Brain microvascular endothelial cell (primary cell): ENCODE measurements at regions not wholly inside any gene's neighbourhood (a gene's known extent, or its start where the extent isn't known, plus 50 kb on each side); places are given as distances from the start of the nearest gene placed in this dataset.

Experiments
- DNase-seq: peaks from one replicate; pipeline ENCODE4 v3.0.0-alpha.2; 2020
- H3K27ac ChIP-seq: fragments of 250-450 bp; sonication (Bioruptor Pico); 2 replicates; pipeline ENCODE4 v1.5.1; 2020; ENCODE audit warnings: mild to moderate bottlenecking, moderate library complexity
- H3K27me3 ChIP-seq: fragments of 250-450 bp; sonication (Bioruptor Pico); replicated peaks from 2 replicates; pipeline ENCODE4 v1.5.1; 2020; ENCODE audit warnings: mild to moderate bottlenecking
- H3K36me3 ChIP-seq: fragments of 250-450 bp; sonication (Bioruptor Pico); replicated peaks from 2 replicates; pipeline ENCODE4 v1.5.1; 2020; ENCODE audit warnings: mild to moderate bottlenecking
- H3K4me3 ChIP-seq: 2 replicates; pipeline ENCODE4 v1.5.1; 2011; ENCODE audit warnings: low read depth, mild to moderate bottlenecking, control low read depth, low read length, moderate library complexity
- in situ Hi-C: cut with HindIII; loops from 2 replicates; pipeline ENCODE4 v1.10.0; 2017; ENCODE audit warnings: low sequenced_read_pairs, low pct_ligation_motif_present
- TF ChIP-seq, protein P1 (sequence below): IDR thresholded peaks from 2 replicates; pipeline ENCODE4 v1.5.1; 2011; ENCODE audit warnings: low read depth, mild to moderate bottlenecking, moderate library complexity, low read length, control low read depth, inconsistent platforms; ENCODE audit errors: missing control alignments

DNA sequence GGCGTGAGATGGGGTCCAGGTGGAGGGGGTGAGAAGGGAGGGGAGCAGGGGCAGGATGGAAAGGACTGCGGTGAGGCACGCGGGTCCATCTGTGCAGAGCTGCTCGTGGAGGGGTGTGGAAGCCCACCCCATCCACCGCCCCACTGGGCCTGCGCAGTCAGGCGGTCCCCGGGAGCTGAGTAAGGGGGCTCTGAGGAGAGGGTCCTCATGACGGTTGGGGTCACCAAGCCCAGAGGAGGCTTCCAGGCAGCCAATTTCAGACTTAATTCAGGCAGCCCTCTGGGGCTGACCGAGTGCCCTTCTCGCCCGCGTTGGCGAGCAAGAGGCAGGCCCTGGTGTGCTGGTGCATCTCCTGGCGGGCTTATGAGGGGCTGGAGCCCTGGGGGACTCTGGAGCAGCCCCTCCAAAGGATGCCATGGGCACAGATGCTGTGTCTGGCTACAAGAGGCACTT, 115.5 kb downstream of the KIF26A start:
- TF ChIP-seq, protein P1, sequence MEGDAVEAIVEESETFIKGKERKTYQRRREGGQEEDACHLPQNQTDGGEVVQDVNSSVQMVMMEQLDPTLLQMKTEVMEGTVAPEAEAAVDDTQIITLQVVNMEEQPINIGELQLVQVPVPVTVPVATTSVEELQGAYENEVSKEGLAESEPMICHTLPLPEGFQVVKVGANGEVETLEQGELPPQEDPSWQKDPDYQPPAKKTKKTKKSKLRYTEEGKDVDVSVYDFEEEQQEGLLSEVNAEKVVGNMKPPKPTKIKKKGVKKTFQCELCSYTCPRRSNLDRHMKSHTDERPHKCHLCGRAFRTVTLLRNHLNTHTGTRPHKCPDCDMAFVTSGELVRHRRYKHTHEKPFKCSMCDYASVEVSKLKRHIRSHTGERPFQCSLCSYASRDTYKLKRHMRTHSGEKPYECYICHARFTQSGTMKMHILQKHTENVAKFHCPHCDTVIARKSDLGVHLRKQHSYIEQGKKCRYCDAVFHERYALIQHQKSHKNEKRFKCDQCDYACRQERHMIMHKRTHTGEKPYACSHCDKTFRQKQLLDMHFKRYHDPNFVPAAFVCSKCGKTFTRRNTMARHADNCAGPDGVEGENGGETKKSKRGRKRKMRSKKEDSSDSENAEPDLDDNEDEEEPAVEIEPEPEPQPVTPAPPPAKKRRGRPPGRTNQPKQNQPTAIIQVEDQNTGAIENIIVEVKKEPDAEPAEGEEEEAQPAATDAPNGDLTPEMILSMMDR = no peak
- Histone ChIP-seq H3K27me3 (no peaks in the 10 kb centered on the region), H3K4me3 (no peak overlapping the region), H3K27ac (no peak overlapping the region), H3K36me3 (no peaks in the 10 kb centered on the region)
- DNase-seq = no peak
- in situ Hi-C loops = no loop called here

DNA sequence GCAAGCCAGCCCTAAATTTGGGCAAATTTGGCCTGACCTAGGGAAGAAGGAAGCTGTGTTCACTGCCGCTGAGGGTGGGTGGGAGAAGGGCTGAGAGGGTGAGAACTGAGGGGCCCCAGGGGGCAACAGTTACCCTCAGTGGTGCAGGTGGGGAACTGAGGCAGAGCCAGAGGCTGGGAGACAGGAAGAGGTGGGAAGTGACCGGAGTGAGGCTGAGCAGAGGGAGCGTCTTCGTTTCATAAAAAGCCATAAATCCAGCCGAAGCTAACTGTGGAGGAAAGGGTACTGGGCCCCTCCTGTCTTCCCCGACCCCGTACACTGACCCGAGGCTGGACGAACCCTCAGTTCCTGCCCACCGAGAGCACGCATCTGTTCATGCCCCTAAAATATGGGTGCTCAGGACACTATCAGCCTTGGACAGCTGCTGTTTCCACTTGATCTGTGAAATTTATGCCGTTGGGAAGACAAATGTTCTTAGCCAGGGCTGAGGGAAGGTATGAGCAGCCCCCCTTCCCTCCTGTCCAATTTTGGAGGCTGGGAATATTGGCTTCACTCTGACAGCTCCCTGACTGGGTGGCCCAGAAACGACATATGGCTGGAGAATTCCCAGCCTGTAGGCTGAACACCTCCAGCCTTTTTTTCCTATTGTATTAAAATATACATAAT, 116.5 kb downstream of the KIF26A start:
- no peak overlapping the region for H3K27ac ChIP-seq
- TF ChIP-seq, protein P1 = no peak
- H3K36me3 ChIP-seq = no peaks in the 10 kb centered on the region
- in situ Hi-C loops = no loop called here
- DNase-seq = no peak
- H3K27me3 ChIP-seq = no peaks in the 10 kb centered on the region
- H3K4me3 ChIP-seq = no peak overlapping the region

DNA sequence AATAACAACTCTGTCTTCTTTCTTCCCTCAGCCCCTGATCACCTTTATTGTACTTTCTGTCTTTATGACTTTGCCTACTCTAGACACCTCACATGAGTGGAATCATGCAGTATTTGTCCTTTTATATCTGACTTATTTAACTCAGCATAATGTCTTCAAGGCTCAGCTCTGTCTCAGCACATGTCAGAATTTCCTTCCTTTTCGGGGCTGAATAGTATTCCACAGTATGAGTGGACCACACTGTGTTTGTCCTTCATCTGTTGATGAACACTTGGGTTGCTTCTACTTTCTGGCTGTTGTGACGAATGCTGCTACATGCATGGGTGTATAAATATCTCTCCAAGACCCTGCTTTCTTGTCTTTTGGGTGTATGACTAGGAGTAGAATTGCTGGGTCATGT, 117.6 kb downstream of the KIF26A start:
- H3K36me3 ChIP-seq = no peaks in the 10 kb centered on the region
- H3K4me3 ChIP-seq = no peak overlapping the region
- no peaks in the 10 kb centered on the region for H3K27me3 ChIP-seq
- in situ Hi-C loops = no loop called here
- TF ChIP-seq, protein P1 = no peak
- H3K27ac ChIP-seq = no peak overlapping the region
- no peak for DNase-seq

DNA sequence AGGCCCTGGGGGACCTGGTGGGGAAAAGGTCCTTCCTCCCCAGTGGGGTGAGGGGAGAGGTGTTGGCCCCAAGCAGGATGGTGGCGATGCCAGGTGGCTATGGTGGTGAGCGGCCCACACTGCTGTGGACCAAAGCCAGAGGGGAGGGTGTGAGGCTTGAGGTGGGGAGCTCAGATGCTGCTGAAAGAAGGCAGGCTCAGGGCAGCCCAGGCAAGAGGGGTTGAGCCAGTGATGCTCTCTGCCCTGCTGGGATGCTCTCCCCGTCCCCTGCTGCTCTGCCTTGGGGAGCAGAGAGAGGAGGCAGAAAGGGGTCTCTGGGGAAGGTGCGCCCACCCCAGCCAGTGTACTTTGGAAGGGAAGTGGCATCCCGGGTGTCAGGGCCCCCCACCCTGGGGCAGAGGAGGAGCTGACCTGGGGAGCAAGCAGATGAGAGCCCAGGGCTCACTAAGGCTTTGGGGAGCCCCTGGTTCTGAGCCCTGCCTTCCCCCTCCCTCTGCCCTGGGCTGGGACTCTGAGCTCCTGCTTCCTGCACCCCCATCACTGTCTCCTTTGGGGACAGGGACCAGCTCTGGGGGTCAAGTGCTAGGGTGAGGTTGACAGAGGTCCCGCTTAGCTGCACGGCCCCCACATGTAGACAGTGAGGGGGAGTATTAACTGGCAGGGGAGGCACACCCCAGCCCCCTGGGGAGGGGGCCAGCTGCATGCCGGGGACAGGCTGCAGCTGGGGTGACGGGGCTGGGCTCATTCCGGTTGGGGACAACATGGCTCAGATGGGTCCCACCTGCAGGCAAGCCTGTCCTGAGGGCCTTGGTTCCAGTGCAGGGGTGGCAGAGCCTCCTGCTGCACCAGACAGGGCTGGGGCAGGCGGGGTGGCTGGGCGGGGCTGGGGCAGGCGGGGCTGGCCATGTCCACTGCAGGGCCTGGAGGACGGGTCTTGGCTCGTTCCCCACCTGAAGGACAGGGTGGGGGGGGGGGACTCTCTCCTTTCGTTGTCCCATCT, 124.4 kb downstream of the KIF26A start:
- in situ Hi-C loops = no loop called here
- no peak for DNase-seq
- H3K4me3 ChIP-seq = no peak overlapping the region
- TF ChIP-seq, protein P1 = no peak
- H3K36me3 ChIP-seq = no peaks in the 10 kb centered on the region
- no peaks in the 10 kb centered on the region for H3K27me3 ChIP-seq
- no peak overlapping the region for H3K27ac ChIP-seq

DNA sequence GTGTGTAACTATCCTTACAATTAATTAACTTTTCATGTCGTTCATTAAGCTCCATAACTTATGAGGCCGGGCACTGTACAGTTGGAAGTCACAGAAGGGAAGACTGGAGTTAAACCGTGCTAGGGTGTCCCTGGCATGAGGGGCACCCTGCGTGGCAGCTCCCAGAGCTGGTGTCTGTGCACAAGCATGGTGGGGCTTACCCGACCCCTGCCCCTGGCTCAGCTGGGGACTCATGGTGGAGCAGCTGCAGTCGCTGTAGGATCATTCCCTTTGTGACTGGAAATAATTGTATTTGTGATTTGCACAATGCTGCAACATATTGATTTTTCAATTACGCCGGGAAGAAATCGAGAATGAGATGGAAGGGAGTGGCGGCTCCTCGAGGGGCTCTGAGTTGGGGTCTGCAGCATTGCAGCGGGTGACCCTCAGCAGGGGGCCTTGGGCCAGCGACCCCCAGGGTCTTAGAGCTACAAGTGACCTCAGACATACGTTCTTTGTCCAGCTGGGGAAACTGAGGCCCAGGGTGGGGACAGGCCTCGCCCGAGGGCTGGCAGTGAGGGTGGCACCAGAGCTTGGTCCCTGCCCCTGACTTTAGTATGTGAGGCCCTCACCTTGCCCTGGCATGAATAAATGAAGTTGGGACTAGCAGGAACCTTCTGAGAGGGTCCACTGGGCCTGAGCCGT, 125.4 kb downstream of the KIF26A start:
- H3K27ac ChIP-seq = no peak overlapping the region
- H3K27me3 ChIP-seq = no peaks in the 10 kb centered on the region
- no peak for DNase-seq
- no peaks in the 10 kb centered on the region for H3K36me3 ChIP-seq
- no peak overlapping the region for H3K4me3 ChIP-seq
- in situ Hi-C loops = no loop called here
- TF ChIP-seq, protein P1 = no peak
